WERI-Rb-1 (cell line): ENCODE measurements at regions not wholly inside any gene's neighbourhood (a gene's known extent, or its start where the extent isn't known, plus 50 kb on each side); places are given as distances from the start of the nearest gene placed in this dataset.

Experiments
- DNase-seq: peaks from one replicate; pipeline ENCODE4 v3.0.0-alpha.2; 2020
- H3K27ac ChIP-seq: fragments of 250-450 bp; sonication (Bioruptor Pico); 2 replicates; pipeline ENCODE4 v1.5.1; 2020; ENCODE audit warnings: mild to moderate bottlenecking, moderate library complexity
- H3K27me3 ChIP-seq: fragments of 250-450 bp; sonication (Bioruptor Pico); 2 replicates; pipeline ENCODE4 v1.5.1; 2021; ENCODE audit warnings: mild to moderate bottlenecking, low read depth, moderate library complexity; ENCODE audit not compliant: insufficient read depth, severe bottlenecking
- H3K36me3 ChIP-seq: fragments of 250-450 bp; sonication (Bioruptor Pico); 2 replicates; pipeline ENCODE4 v1.5.1; 2020; ENCODE audit warnings: mild to moderate bottlenecking, moderate library complexity
- H3K4me3 ChIP-seq: 2 replicates; pipeline ENCODE4 v1.5.1; 2011; ENCODE audit warnings: low read depth, mild to moderate bottlenecking, control low read depth, low read length
- H3K9me3 ChIP-seq: fragments of 250-450 bp; sonication (Bioruptor Pico); 2 replicates; pipeline ENCODE4 v1.5.1; 2021; ENCODE audit warnings: mild to moderate bottlenecking, moderate library complexity; ENCODE audit not compliant: severe bottlenecking
- CTCF ChIP-seq: IDR thresholded peaks from 2 replicates; pipeline ENCODE4 v1.5.1; 2011; ENCODE audit warnings: low read depth, mild to moderate bottlenecking, control low read depth, inconsistent platforms, low read length

DNA sequence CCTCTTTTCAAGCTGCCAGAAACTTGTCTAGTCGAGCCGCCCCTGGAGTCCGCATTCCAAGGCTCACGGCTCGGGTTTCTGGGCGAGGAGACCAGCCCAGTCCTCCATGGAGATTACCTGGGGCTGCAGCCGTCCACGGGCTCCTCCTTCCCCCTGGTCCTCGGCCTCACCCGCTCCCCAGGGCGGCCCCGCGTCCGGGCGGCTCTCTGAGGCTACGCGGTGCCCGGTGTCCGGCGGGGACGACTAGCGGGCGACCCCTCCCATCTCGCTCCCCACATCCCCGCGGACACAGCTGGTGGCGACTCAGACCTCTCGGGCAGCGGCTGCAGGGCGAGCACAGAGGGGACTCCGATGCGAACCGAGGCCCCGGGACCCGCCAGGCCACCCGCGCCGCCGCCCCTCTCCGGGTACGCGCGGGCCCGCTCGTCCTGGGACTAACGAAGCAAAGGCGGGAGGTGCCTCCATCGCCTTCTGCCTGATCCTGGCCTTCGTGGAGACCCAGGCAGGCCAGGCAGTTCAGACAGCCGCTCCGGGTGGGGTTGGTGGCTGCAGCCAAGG lies 159.4 kb downstream of the TRAM1L1 start:
- Histone ChIP-seq H3K9me3 (no peaks in the 10 kb centered on the region), H3K36me3 (no peaks in the 10 kb centered on the region), H3K27ac (no peak overlapping the region), H3K27me3 (no peaks in the 10 kb centered on the region), H3K4me3 (peak overlapping the region; percentile 47)
- no peak for TF ChIP-seq CTCF
- DNase-seq = peak; percentile 45

DNA sequence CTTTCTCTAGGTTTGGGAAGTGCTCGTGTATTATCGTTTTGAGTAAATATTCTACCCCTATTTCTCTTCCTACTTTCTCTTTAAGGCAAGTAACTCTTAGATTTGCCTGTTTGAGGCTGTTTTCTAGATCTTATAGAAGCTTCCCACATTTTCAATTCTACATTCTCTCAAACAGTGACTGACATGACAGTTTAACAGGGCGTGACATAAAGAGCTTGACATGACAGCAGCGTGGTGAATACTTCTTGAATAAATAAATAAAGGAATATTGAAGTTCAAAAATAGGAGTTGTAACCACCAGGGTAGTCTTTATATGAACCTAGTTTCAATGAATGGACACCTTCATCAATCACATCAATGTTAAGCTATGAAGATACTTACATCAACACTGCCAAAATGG lies 162.0 kb downstream of the TRAM1L1 start:
- Histone ChIP-seq H3K36me3 (no peaks in the 10 kb centered on the region), H3K9me3 (no peaks in the 10 kb centered on the region), H3K27me3 (no peaks in the 10 kb centered on the region), H3K4me3 (no peak overlapping the region), H3K27ac (no peak overlapping the region)
- TF ChIP-seq CTCF = no peak
- no peak for DNase-seq

GRCh38 chr4:116913451-116913850 lies 171.9 kb downstream of the TRAM1L1 start:
- no peak for TF ChIP-seq CTCF
- Histone ChIP-seq H3K4me3 (no peak overlapping the region), H3K36me3 (no peaks in the 10 kb centered on the region), H3K27ac (no peak overlapping the region), H3K9me3 (no peaks in the 10 kb centered on the region), H3K27me3 (no peaks in the 10 kb centered on the region)
- DNase-seq = no peak

DNA sequence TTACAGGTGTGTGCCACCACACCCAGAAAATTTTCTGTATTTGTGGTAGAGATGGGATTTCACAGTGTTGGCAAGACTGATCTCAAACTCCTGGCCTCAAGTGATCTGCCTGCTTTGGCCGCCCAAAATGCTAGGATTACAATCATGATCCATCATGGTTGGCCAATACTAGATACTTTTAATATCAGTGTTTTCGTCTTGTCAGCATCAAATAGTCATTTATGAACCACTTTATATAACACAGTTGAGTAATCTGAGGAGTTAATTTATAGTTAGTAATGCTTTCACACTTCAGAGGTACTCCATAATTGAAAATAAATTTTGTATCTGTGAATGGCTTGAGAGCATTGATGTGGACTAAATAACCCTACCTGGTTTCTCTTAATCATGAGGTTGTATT lies 178.6 kb downstream of the TRAM1L1 start:
- no peaks in the 10 kb centered on the region for H3K9me3 ChIP-seq
- no peak overlapping the region for H3K4me3 ChIP-seq
- TF ChIP-seq CTCF = no peak
- no peak overlapping the region for H3K27ac ChIP-seq
- H3K36me3 ChIP-seq = no peaks in the 10 kb centered on the region
- no peak for DNase-seq
- no peaks in the 10 kb centered on the region for H3K27me3 ChIP-seq

DNA sequence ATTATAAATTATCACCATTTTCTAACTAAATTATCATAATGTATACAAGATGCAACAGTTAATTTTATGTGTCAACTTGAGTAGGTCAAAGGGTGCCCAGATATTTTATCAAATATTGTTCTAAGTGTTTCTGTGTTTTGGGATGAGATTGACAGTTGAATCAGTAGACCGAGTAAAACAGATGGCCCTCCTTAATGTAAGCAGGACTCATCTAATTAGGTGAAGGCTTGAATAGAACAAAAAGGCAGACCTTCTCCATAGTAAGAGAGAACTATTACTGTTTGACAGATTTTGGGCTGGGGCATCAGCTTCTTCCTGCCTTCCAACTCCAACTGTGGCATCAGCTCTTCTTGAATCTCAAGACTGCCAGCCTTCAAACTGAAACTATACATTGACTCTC lies 185.8 kb downstream of the TRAM1L1 start:
- no peak for DNase-seq
- TF ChIP-seq CTCF = no peak
- Histone ChIP-seq H3K27me3 (no peaks in the 10 kb centered on the region), H3K4me3 (no peak overlapping the region), H3K9me3 (no peaks in the 10 kb centered on the region), H3K27ac (no peak overlapping the region), H3K36me3 (no peaks in the 10 kb centered on the region)

DNA sequence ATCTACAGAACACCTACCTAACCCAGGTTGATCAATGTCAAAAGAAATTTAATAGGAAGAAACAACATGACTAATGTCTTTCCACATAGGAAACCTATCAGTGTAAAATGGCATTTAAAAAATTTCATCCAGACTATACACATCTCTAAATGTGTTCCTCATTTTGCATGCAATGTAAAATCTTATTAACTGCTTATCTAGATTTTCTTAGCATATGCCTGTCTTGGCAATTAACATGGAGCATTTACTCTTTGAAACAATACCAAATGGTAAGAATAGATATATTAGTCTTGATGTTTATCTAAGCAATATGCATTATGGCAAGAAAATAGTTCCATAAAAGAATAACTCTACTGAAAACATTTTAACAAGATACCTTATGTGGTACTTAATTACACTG lies 199.8 kb downstream of the TRAM1L1 start:
- Histone ChIP-seq H3K27me3 (no peaks in the 10 kb centered on the region), H3K36me3 (no peaks in the 10 kb centered on the region), H3K4me3 (no peak overlapping the region), H3K27ac (no peak overlapping the region), H3K9me3 (no peaks in the 10 kb centered on the region)
- TF ChIP-seq CTCF = no peak
- DNase-seq = no peak
